ENCODE measurements at regions not wholly inside any gene's neighbourhood (a gene's known extent, or its start where the extent isn't known, plus 50 kb on each side); places are given as distances from the start of the nearest gene placed in this dataset.
"Not testable (repeated sequence)": the region's sequence is repeated elsewhere in the genome, so short reads cannot be mapped to it uniquely, and the experiment has no call there.

GRCh38 chr6:68211242-68211795 is 423.8 kb upstream of the ADGRB3 start:
- no peak for TF ChIP-seq CTCF (IDR thresholded peaks at IDR 0.05)

GRCh38 chr6:68207612-68208011 is 427.5 kb upstream of the ADGRB3 start:
- H3K4me1 ChIP-seq; H3K36me3 ChIP-seq; DNase-seq (ENCODE audit: low spot score in 2 of 2); H3K27ac ChIP-seq; H3K27me3 ChIP-seq; H3K4me3 ChIP-seq; intact Hi-C loops (cut with DNase I): not testable (repeated sequence)
- H3K9me3 ChIP-seq, result peaks cover 0 to 12% of the 10 kb centered on the region in 2 donors

More at GRCh38 chr6:68211242-68211795, 423.8 kb upstream of the ADGRB3 start:
- Histone ChIP-seq H3K9me3 (peaks cover 0 to 15% of the 10 kb centered on the region in 2 donors), H3K27me3 (no peaks in the 10 kb centered on the region), H3K27ac (no peak overlapping the region), H3K4me3 (no peak overlapping the region), H3K36me3 (no peaks in the 10 kb centered on the region), H3K4me1 (no peaks in the 10 kb centered on the region)
- no peak for DNase-seq (ENCODE audit: low spot score in 2 of 2)
- intact Hi-C loops (cut with DNase I), result no loop called here

GRCh38 chr6:68200929-68201328 is 434.2 kb upstream of the ADGRB3 start:
- Histone ChIP-seq H3K36me3 (no peaks in the 10 kb centered on the region), H3K4me3 (no peak overlapping the region), H3K27me3 (no peaks in the 10 kb centered on the region), H3K9me3 (peaks cover 0 to 3% of the 10 kb centered on the region in 2 donors), H3K4me1 (no peaks in the 10 kb centered on the region), H3K27ac (no peak overlapping the region)
- intact Hi-C loops (cut with DNase I), result no loop called here
- no peak for TF ChIP-seq CTCF (IDR thresholded peaks at IDR 0.05)
- no peak for DNase-seq (ENCODE audit: low spot score in 2 of 2)

- H3K9me3 ChIP-seq, result peaks cover 0 to 3% of the 10 kb centered on the region in 2 donors
- no peak overlapping the region for H3K27ac ChIP-seq
- no peak overlapping the region for H3K4me3 ChIP-seq
- no peak for TF ChIP-seq CTCF (IDR thresholded peaks at IDR 0.05)
- no peaks in the 10 kb centered on the region for H3K36me3 ChIP-seq
- no peaks in the 10 kb centered on the region for H3K27me3 ChIP-seq
- DNase-seq (ENCODE audit: low spot score in 2 of 2), result no peak
- intact Hi-C loops (cut with DNase I), result no loop called here
- H3K4me1 ChIP-seq, result no peaks in the 10 kb centered on the region
Observed at GRCh38 chr6:68197356-68197755, 437.7 kb upstream of the ADGRB3 start.

- intact Hi-C loops (cut with DNase I), result no loop called here
- Histone ChIP-seq H3K36me3 (no peaks in the 10 kb centered on the region), H3K4me3 (no peak overlapping the region), H3K27me3 (no peaks in the 10 kb centered on the region), H3K9me3 (peaks cover 0 to 3% of the 10 kb centered on the region in 2 donors), H3K27ac (no peak overlapping the region), H3K4me1 (no peaks in the 10 kb centered on the region)
- DNase-seq (ENCODE audit: low spot score in 2 of 2), result no peak
- TF ChIP-seq CTCF (IDR thresholded peaks at IDR 0.05), result no peak
Observed at GRCh38 chr6:68196645-68197044, 438.4 kb upstream of the ADGRB3 start.

GRCh38 chr6:68195753-68196152 is 439.3 kb upstream of the ADGRB3 start:
- intact Hi-C loops (cut with DNase I); H3K9me3 ChIP-seq: not testable (repeated sequence)

More at GRCh38 chr6:68195753-68196152, 439.3 kb upstream of the ADGRB3 start:
- DNase-seq (ENCODE audit: low spot score in 2 of 2); H3K27ac ChIP-seq; H3K4me3 ChIP-seq; H3K36me3 ChIP-seq; H3K27me3 ChIP-seq; H3K4me1 ChIP-seq: not testable (repeated sequence)

Measured in ascending aorta (tissue), 2 donors.